Naive thymus-derived CD8-positive, alpha-beta T cell (primary cell): ENCODE measurements at regions not wholly inside any gene's neighbourhood (a gene's known extent, or its start where the extent isn't known, plus 50 kb on each side); places are given as distances from the start of the nearest gene placed in this dataset.

Source experiments
- ATAC-seq, 2 donors: fragments of 150-1000 bp; cut with Tn5 transposase in 1 of 2; sonication (Bioruptor Pico), chemical (Tn5 transposase) in 1 of 2; 1 replicate in 1 of 2; 2 replicates in 1 of 2; pipeline ENCODE4 v1.10.0; 2021; ENCODE audit warnings: mild to moderate bottlenecking in 2 of 2, moderate library complexity in 2 of 2
- POLR2A ChIA-PET: fragments of 350-600 bp; sonication (Branson Sonifier 250); formaldehyde crosslinking; loops from one replicate; lab custom pipeline; 2021; ENCODE audit warnings: antibody characterized with exemption; lab: Charles Lee
- DNase-seq, 10 donors: peaks; one replicate each; pipeline versions ENCODE4 v3.0.0 to v3.0.0-alpha.2; 2020 to 2022
- H3K27ac Mint-ChIP-seq, 10 donors: one replicate each; pipeline ENCODE4 v1.8.0; 2020 to 2022; ENCODE audit warnings: mild to moderate bottlenecking in 10 of 10, mixed read lengths in 10 of 10, moderate library complexity in 4 of 10, inconsistent platforms in 1 of 10
- H3K27me3 Mint-ChIP-seq, 5 donors: one replicate each; pipeline ENCODE4 v1.8.0; 2021 to 2022; ENCODE audit warnings: mixed read lengths in 5 of 5
- H3K36me3 Mint-ChIP-seq, 3 donors: one replicate each; pipeline ENCODE4 v1.8.0; 2020 to 2022; ENCODE audit warnings: mixed read lengths in 3 of 3, mild to moderate bottlenecking in 2 of 3, inconsistent platforms in 1 of 3
- H3K4me1 Mint-ChIP-seq, 4 donors: one replicate each; pipeline ENCODE4 v1.8.0; 2021 to 2022; ENCODE audit warnings: mixed read lengths in 4 of 4
- H3K4me3 Mint-ChIP-seq, 10 donors: one replicate each; pipeline ENCODE4 v1.8.0; 2020 to 2022; ENCODE audit warnings: mild to moderate bottlenecking in 10 of 10, mixed read lengths in 10 of 10, moderate library complexity in 6 of 10, inconsistent platforms in 1 of 10
- H3K9me3 Mint-ChIP-seq, 9 donors: one replicate each; pipeline ENCODE4 v1.8.0; 2020 to 2022; ENCODE audit warnings: mixed read lengths in 9 of 9, mild to moderate bottlenecking in 3 of 9, inconsistent platforms in 1 of 9, moderate library complexity in 1 of 9

GRCh38 chrX:38923451-38923969 lies 122.3 kb downstream of the MID1IP1 start:
- Mint-ChIP-seq H3K36me3 (no peaks in the 10 kb centered on the region), H3K9me3 (peaks cover 0 to 8% (median 0%) of the 10 kb centered on the region in 9 donors), H3K27ac (no peak overlapping the region), H3K4me3 (no peak overlapping the region), H3K27me3 (no peaks in the 10 kb centered on the region), H3K4me1 (peaks cover 0 to 8% (median 1%) of the 10 kb centered on the region in 4 donors)
- no peak for DNase-seq
- POLR2A ChIA-PET, result no interaction called here
- no peak for ATAC-seq

- Mint-ChIP-seq H3K27me3 (no peaks in the 10 kb centered on the region), H3K4me1 (peaks cover 0 to 6% (median 0%) of the 10 kb centered on the region in 4 donors), H3K9me3 (peaks cover 0 to 8% (median 0%) of the 10 kb centered on the region in 9 donors), H3K27ac (no peak overlapping the region), H3K36me3 (no peaks in the 10 kb centered on the region), H3K4me3 (no peak overlapping the region)
- DNase-seq (no peak), ATAC-seq (no peak)
- POLR2A ChIA-PET, result interaction anchor here (0.6 kb wide), 1 partner anchor 1274 kb away, joined by 4 read pairs; no protein-coding TSS in a partner anchor
These were observed 126.3 kb downstream of the MID1IP1 start for GRCh38 chrX:38927592-38927991.

- no peak for DNase-seq
- Mint-ChIP-seq H3K36me3 (no peaks in the 10 kb centered on the region), H3K9me3 (peaks cover 0 to 8% (median 0%) of the 10 kb centered on the region in 9 donors), H3K4me3 (no peak overlapping the region), H3K4me1 (peaks cover 0 to 6% (median 0%) of the 10 kb centered on the region in 4 donors), H3K27ac (no peak overlapping the region), H3K27me3 (no peaks in the 10 kb centered on the region)
- ATAC-seq, result no peak
- POLR2A ChIA-PET, result no interaction called here
These were observed 128.7 kb downstream of the MID1IP1 start for GRCh38 chrX:38929966-38930421.

GRCh38 chrX:38930474-38930873 lies 129.2 kb downstream of the MID1IP1 start:
- peaks cover 0 to 8% (median 0%) of the 10 kb centered on the region in 9 donors for H3K9me3 Mint-ChIP-seq
- no peaks in the 10 kb centered on the region for H3K27me3 Mint-ChIP-seq
- peaks cover 0 to 5% (median 0%) of the 10 kb centered on the region in 4 donors for H3K4me1 Mint-ChIP-seq
- H3K4me3 Mint-ChIP-seq, result no peak overlapping the region
- no peak overlapping the region for H3K27ac Mint-ChIP-seq
- ATAC-seq (no peak), DNase-seq (no peak)
- H3K36me3 Mint-ChIP-seq, result no peaks in the 10 kb centered on the region
- POLR2A ChIA-PET, result no interaction called here

- DNase-seq, result no peak
- peaks cover 0 to 2% (median 0%) of the 10 kb centered on the region in 9 donors for H3K9me3 Mint-ChIP-seq
- POLR2A ChIA-PET, result no interaction called here
- no peak for ATAC-seq
- H3K27me3 Mint-ChIP-seq, result no peaks in the 10 kb centered on the region
- no peaks in the 10 kb centered on the region for H3K4me1 Mint-ChIP-seq
- no peaks in the 10 kb centered on the region for H3K36me3 Mint-ChIP-seq
- no peak overlapping the region for H3K4me3 Mint-ChIP-seq
- H3K27ac Mint-ChIP-seq, result no peak overlapping the region
These were observed 134.3 kb downstream of the MID1IP1 start for GRCh38 chrX:38935561-38935960.

GRCh38 chrX:38937400-38937799 lies 136.1 kb downstream of the MID1IP1 start:
- ATAC-seq, result no peak
- POLR2A ChIA-PET, result no interaction called here

GRCh38 chrX:38937926-38938325 lies 136.7 kb downstream of the MID1IP1 start:
- ATAC-seq (no peak), DNase-seq (no peak)
- H3K27ac Mint-ChIP-seq, result no peak overlapping the region
- H3K4me1 Mint-ChIP-seq, result no peaks in the 10 kb centered on the region
- no peaks in the 10 kb centered on the region for H3K27me3 Mint-ChIP-seq
- H3K36me3 Mint-ChIP-seq, result peaks cover 0 to 9% (median 0%) of the 10 kb centered on the region in 3 donors
- POLR2A ChIA-PET, result no interaction called here
- H3K9me3 Mint-ChIP-seq, result peaks cover 0 to 26% (median 8%) of the 10 kb centered on the region in 9 donors
- H3K4me3 Mint-ChIP-seq, result no peak overlapping the region

More at GRCh38 chrX:38937400-38937799, 136.1 kb downstream of the MID1IP1 start:
- H3K4me3 Mint-ChIP-seq, result no peak overlapping the region
- peaks cover 0 to 21% (median 4%) of the 10 kb centered on the region in 9 donors for H3K9me3 Mint-ChIP-seq
- no peak for DNase-seq
- no peak overlapping the region for H3K27ac Mint-ChIP-seq
- H3K27me3 Mint-ChIP-seq, result no peaks in the 10 kb centered on the region
- peaks cover 0 to 4% (median 0%) of the 10 kb centered on the region in 3 donors for H3K36me3 Mint-ChIP-seq
- H3K4me1 Mint-ChIP-seq, result no peaks in the 10 kb centered on the region

GRCh38 chrX:38939067-38939466 lies 137.8 kb downstream of the MID1IP1 start:
- DNase-seq (no peak), ATAC-seq (no peak)
- H3K4me1 Mint-ChIP-seq, result no peaks in the 10 kb centered on the region
- no peak overlapping the region for H3K4me3 Mint-ChIP-seq
- H3K9me3 Mint-ChIP-seq, result peaks cover 0 to 32% (median 9%) of the 10 kb centered on the region in 9 donors
- H3K36me3 Mint-ChIP-seq, result peaks cover 0 to 9% (median 0%) of the 10 kb centered on the region in 3 donors
- H3K27me3 Mint-ChIP-seq, result no peaks in the 10 kb centered on the region
- H3K27ac Mint-ChIP-seq, result no peak overlapping the region
- POLR2A ChIA-PET, result no interaction called here

GRCh38 chrX:38940547-38940946 lies 139.3 kb downstream of the MID1IP1 start:
- ATAC-seq (no peak), DNase-seq (no peak)
- H3K4me3 Mint-ChIP-seq, result no peak overlapping the region
- no peak overlapping the region for H3K27ac Mint-ChIP-seq
- POLR2A ChIA-PET, result interaction anchor here (1.1 kb wide), 1 partner anchor 137 kb away, joined by 3 read pairs; no protein-coding TSS in a partner anchor
- H3K9me3 Mint-ChIP-seq, result peaks cover 0 to 44% (median 9%) of the 10 kb centered on the region in 9 donors
- H3K27me3 Mint-ChIP-seq, result no peaks in the 10 kb centered on the region
- H3K36me3 Mint-ChIP-seq, result peaks cover 0 to 14% (median 0%) of the 10 kb centered on the region in 3 donors
- peaks cover 0 to 2% (median 0%) of the 10 kb centered on the region in 4 donors for H3K4me1 Mint-ChIP-seq

- Mint-ChIP-seq H3K36me3 (peaks cover 0 to 14% (median 0%) of the 10 kb centered on the region in 3 donors), H3K4me3 (no peak overlapping the region), H3K27ac (no peak overlapping the region), H3K9me3 (peaks cover 0 to 48% (median 9%) of the 10 kb centered on the region in 9 donors), H3K4me1 (peaks cover 0 to 2% (median 0%) of the 10 kb centered on the region in 4 donors), H3K27me3 (no peaks in the 10 kb centered on the region)
- ATAC-seq, result no peak
- POLR2A ChIA-PET, result no interaction called here
- DNase-seq, result no peak
These were observed 140.4 kb downstream of the MID1IP1 start for GRCh38 chrX:38941675-38942074.

- ATAC-seq (no peak), DNase-seq (no peak)
- peaks cover 0 to 2% (median 0%) of the 10 kb centered on the region in 4 donors for H3K4me1 Mint-ChIP-seq
- no peak overlapping the region for H3K27ac Mint-ChIP-seq
- H3K27me3 Mint-ChIP-seq, result no peaks in the 10 kb centered on the region
- peaks cover 0 to 19% (median 2%) of the 10 kb centered on the region in 3 donors for H3K36me3 Mint-ChIP-seq
- H3K4me3 Mint-ChIP-seq, result no peak overlapping the region
- H3K9me3 Mint-ChIP-seq, result peaks cover 0 to 51% (median 9%) of the 10 kb centered on the region in 9 donors
- POLR2A ChIA-PET, result no interaction called here
These were observed 141.9 kb downstream of the MID1IP1 start for GRCh38 chrX:38943120-38943519.

GRCh38 chrX:38948046-38948445 lies 146.8 kb downstream of the MID1IP1 start:
- Mint-ChIP-seq H3K4me1 (peaks cover 0 to 2% (median 0%) of the 10 kb centered on the region in 4 donors), H3K36me3 (peaks cover 0 to 13% (median 2%) of the 10 kb centered on the region in 3 donors), H3K4me3 (no peak overlapping the region), H3K27ac (no peak overlapping the region), H3K27me3 (no peaks in the 10 kb centered on the region), H3K9me3 (peaks cover 0 to 29% (median 4%) of the 10 kb centered on the region in 9 donors)
- ATAC-seq (no peak), DNase-seq (no peak)
- POLR2A ChIA-PET, result no interaction called here

GRCh38 chrX:38954520-38954919 lies 153.3 kb downstream of the MID1IP1 start:
- Mint-ChIP-seq H3K27ac (no peak overlapping the region), H3K4me1 (no peaks in the 10 kb centered on the region), H3K4me3 (no peak overlapping the region), H3K27me3 (no peaks in the 10 kb centered on the region), H3K9me3 (peaks cover 0 to 6% (median 0%) of the 10 kb centered on the region in 9 donors), H3K36me3 (peaks cover 0 to 3% (median 0%) of the 10 kb centered on the region in 3 donors)
- DNase-seq (no peak), ATAC-seq (no peak)
- POLR2A ChIA-PET, result no interaction called here
